Effector memory CD4-positive, alpha-beta T cell (primary cell): ENCODE measurements at regions not wholly inside any gene's neighbourhood (a gene's known extent, or its start where the extent isn't known, plus 50 kb on each side); places are given as distances from the start of the nearest gene placed in this dataset.

Experiments used
- DNase-seq, 3 donors: peaks; one replicate each; pipeline ENCODE4 v3.0.0-alpha.2; 2020
- H3K27ac ChIP-seq: 2 replicates; pipeline ENCODE4 v1.7.0; 2013; ENCODE audit warnings: mild to moderate bottlenecking, low read length, moderate library complexity; ENCODE audit not compliant: insufficient read depth, poor library complexity, severe bottlenecking
- H3K27me3 ChIP-seq: replicated peaks from 2 replicates; pipeline ENCODE4 v1.7.0; 2013; ENCODE audit warnings: mild to moderate bottlenecking, low read length; ENCODE audit not compliant: insufficient read depth, control insufficient read depth, poor library complexity, severe bottlenecking
- H3K36me3 ChIP-seq: 2 replicates; pipeline ENCODE4 v1.7.0; 2013; ENCODE audit warnings: mild to moderate bottlenecking, low read length, moderate library complexity; ENCODE audit not compliant: control insufficient read depth, insufficient read depth
- H3K4me1 ChIP-seq: 2 replicates; pipeline ENCODE4 v1.7.0; 2013; ENCODE audit warnings: low read length, mild to moderate bottlenecking; ENCODE audit not compliant: control insufficient read depth, insufficient read depth, poor library complexity, severe bottlenecking
- H3K4me3 ChIP-seq: 2 replicates; pipeline ENCODE4 v1.7.0; 2013; ENCODE audit warnings: low read length, low read depth, mild to moderate bottlenecking; ENCODE audit not compliant: insufficient read depth, poor library complexity, severe bottlenecking
- H3K9me3 ChIP-seq: 2 replicates; pipeline ENCODE4 v1.7.0; 2013; ENCODE audit warnings: mild to moderate bottlenecking, low read length, moderate library complexity; ENCODE audit not compliant: control insufficient read depth

DNA sequence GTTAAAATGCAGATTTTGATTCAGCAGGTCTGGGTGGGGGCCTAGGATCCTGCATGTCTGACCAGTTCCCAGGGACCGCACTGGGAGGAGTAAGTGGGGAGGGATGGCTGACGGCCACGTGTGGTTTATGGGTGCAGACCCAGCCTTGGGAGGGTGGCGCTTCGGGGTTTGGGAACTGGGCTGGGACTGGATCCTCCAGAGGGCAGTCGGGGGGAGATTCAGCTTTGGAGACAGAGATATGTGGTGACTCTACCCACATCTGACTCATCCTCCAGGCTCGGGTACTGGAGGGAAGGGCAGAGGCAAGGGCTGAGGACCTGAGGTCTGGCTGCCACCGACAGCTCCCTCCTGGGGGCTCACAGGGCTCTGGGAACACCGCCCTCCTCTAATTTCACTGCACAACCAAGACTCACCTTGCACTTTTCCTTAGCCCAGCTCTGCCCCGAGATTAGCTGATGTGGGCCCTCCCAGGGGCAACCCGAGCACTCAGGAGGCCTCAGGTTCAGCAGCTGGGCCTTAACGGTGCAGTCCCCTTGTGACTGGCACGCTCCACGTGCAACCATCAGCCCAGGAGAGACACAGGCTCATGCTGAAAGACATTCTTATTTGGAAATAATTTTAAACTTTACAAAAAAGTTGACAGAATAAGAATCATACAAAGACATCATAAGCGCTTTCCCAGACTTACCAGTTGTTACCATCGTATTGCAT, 172.8 kb upstream of the PMEPA1 start:
- Histone ChIP-seq H3K27me3 (no peaks in the 10 kb centered on the region), H3K27ac (no peak overlapping the region), H3K4me1 (no peaks in the 10 kb centered on the region), H3K4me3 (no peak overlapping the region), H3K9me3 (no peaks in the 10 kb centered on the region), H3K36me3 (no peaks in the 10 kb centered on the region)
- no peak for DNase-seq

DNA sequence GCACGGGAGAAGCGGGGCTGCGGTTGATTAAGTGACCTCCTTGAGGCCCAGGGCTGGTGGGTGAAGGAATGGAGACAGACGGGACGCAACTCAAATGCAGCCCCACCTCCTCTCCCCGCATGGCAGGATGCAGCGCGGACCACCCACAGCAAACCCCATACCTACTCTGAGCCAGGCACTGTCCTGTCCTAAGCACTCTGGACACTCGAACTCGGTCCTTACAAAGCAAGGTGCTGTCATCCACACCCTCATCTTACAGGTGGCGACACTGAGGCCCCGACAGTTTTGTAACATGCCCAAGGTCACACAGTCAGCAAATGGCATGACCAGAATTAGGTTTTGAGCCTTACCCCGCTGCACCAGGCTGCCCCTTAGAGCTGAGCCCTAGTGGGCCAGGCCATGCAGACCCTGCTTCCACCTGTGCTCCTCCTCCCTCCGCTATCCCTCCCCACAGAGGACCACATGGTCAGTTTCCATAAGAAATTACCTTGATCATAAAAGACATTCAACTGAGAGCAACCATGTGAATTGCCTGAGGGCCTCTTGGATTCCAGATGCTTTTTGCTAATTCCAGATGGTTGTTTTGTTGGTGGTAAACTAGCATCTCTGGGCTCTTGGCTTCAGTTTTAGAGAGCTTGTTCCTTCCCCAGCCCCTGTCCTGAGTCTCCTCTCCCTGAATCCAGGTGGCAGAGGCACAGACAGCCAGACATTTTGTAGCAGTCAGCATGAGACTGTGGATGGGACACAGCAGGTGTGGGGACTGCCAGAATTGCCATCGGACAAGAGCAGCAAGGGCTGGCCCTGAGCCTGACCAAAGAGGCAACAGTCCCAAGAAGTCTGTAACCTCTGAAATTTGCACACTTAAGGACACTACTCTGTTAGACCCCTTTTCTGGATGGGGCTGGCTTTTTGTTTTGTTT, 171.9 kb upstream of the PMEPA1 start:
- H3K9me3 ChIP-seq, result no peaks in the 10 kb centered on the region
- H3K27me3 ChIP-seq, result no peaks in the 10 kb centered on the region
- H3K36me3 ChIP-seq, result no peaks in the 10 kb centered on the region
- no peak overlapping the region for H3K4me3 ChIP-seq
- H3K4me1 ChIP-seq, result no peaks in the 10 kb centered on the region
- DNase-seq, result no peak
- no peak overlapping the region for H3K27ac ChIP-seq

DNA sequence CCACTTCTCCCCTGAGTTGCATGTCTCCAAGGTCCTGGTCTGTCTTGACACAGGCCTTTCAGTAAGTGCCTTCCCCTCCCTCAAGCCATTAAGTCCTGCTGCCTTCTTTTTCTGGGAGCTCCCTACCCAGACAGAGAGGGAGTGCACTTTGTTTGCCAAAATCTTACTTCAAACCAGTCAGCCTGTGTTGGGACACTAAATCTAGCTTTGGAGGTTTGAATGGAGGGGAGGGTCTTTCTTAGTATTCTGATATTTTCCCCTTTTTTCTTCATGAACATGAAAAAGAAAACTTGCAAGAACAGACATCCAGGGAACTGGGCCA, 170.7 kb upstream of the PMEPA1 start:
- H3K27ac ChIP-seq, result no peak overlapping the region
- no peak for DNase-seq
- no peaks in the 10 kb centered on the region for H3K36me3 ChIP-seq
- H3K4me3 ChIP-seq, result no peak overlapping the region
- H3K4me1 ChIP-seq, result no peaks in the 10 kb centered on the region
- no peaks in the 10 kb centered on the region for H3K27me3 ChIP-seq
- H3K9me3 ChIP-seq, result no peaks in the 10 kb centered on the region

DNA sequence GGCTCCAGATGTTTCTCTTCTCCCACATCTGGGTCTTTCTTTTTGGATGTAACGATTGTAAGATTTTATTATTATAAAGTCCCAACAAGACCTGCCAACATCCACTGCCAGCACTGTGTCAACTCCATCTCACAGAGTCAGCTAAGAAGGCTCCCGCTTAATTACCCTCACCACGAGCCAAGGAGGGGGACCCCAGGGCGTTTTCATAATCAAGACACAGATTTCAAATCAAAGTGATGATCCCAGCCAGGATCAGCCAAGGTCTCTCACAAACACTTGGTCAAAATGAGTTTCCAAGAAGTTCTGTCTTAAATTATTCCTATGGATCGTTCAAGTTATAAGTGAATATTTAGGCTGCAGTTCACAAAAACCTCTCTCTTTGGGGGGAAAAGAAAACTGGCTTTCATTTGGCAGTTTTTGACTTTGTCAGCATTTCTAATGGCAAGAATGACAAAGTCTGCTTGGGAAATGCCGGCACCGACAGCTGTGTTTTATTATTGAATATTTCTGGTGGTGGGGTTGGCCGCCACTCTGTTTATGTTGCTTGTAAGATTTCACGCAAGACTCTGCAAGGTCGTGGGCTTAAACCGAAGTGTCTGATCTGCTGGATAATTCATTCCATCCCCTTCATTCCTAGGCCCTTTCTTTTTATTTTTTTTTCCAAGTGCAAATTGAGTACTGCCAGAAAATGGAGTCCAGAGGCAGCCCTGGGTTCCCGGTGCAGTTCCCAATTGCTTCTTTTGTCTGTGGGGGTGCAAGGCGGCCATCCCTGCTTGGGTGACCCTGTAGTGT, 170.2 kb upstream of the PMEPA1 start:
- Histone ChIP-seq H3K27ac (no peak overlapping the region), H3K4me3 (no peak overlapping the region), H3K9me3 (no peaks in the 10 kb centered on the region), H3K4me1 (no peaks in the 10 kb centered on the region), H3K36me3 (no peaks in the 10 kb centered on the region), H3K27me3 (no peaks in the 10 kb centered on the region)
- no peak for DNase-seq

DNA sequence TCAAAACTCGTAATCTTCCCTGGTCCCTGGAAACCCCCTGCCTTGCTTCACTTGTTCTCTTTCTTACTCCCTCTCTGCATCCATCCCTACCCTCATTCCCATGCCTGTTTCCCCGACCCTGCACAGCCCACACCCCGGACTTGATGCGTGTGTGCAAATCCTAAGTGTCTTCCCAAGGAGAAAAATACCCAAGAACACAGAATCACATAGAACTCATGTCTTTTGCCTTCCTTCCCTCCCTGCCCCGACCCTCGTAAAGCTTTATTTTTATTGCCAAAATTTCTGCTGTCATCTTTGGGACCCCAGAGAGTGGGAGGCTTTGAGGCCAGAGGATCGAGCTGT, 169.6 kb upstream of the PMEPA1 start:
- H3K36me3 ChIP-seq, result no peaks in the 10 kb centered on the region
- H3K9me3 ChIP-seq, result no peaks in the 10 kb centered on the region
- no peaks in the 10 kb centered on the region for H3K4me1 ChIP-seq
- H3K27ac ChIP-seq, result no peak overlapping the region
- H3K27me3 ChIP-seq, result no peaks in the 10 kb centered on the region
- no peak for DNase-seq
- no peak overlapping the region for H3K4me3 ChIP-seq

DNA sequence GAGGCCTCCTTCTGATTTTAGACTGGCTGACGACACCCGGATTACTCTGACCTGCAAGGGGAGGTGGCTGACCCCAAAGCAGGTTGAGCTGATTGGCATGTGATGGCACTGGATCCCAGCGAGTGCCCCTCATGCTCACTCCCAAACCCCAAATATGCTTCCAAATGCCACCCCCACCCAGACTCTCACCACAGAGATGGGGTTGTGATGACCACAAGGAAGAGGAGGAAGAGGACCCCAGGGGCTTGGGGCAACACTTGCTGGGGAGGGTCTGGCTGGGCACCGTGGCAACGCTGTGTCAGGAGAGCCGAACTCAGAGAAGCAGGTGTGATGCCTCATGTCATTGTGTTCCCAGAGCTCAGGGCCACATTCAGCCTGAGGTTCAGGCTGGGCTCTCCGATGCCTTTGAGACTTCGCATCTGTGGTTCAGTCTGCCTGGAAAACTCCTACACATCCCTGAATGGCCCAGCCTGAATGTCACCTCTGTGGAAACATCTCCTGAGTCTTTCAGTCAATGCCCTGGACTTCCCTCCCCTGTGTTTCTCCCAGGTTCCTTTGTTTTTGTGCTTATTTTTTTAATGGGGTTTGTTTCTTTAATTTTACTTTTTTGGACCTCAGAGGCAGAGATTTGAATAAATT, 169.1 kb upstream of the PMEPA1 start:
- Histone ChIP-seq H3K9me3 (no peaks in the 10 kb centered on the region), H3K36me3 (no peaks in the 10 kb centered on the region), H3K27me3 (no peaks in the 10 kb centered on the region), H3K27ac (no peak overlapping the region), H3K4me3 (no peak overlapping the region), H3K4me1 (no peaks in the 10 kb centered on the region)
- no peak for DNase-seq

DNA sequence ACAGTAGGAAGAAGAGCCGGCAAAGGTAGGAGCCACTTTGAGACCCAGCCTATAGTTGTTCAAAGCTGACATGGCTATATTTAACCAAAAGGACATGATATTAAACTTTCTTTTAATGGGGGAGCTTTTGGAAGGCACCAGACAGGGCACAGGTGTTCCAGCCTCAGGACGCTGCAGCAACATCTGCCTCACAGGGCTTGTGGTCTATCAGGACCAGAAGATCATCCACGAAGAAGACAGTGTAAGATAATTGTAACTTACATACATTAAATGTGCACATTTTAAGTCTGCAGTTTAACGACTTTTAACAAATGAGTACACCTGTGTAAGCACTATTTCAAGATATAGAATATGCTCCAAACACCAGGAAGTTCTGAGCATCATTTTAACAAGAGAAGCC, 168.2 kb upstream of the PMEPA1 start:
- Histone ChIP-seq H3K27me3 (no peaks in the 10 kb centered on the region), H3K4me1 (no peaks in the 10 kb centered on the region), H3K4me3 (no peak overlapping the region), H3K36me3 (no peaks in the 10 kb centered on the region), H3K9me3 (no peaks in the 10 kb centered on the region), H3K27ac (no peak overlapping the region)
- DNase-seq, result no peak

DNA sequence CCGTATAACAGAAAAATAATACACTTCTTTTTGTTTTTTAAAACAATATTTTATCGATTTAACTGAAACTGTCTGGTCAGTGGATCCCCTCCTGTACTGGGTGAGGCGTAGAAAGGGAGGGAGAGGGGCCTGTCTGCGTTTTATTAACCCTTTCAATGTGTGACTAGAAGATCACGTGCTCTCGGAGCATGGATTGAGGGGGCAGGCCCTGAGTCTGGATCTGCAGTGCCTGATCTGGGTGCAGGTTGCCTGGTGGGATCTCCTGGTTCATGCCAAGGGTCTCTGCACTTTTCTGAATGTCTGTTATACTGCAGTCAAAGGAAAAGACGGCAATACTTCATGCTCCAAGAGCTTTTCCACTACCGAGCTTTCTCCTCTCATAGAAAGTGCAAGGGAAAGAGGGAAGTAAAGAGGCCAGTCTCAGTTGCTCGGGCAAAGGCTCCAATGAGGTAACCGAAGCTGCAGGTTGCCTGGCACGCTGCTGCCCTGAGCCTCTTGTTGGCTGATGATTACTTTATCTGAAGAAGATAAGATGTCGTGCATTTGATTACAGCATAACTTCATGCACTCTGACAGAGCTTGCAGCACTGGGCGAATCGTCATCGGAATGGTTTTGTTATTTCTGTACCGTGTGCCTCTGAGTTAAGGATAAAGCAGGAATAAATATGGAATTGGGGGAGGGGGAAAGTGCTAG, 167.5 kb upstream of the PMEPA1 start:
- DNase-seq, result no peak
- Histone ChIP-seq H3K4me1 (no peaks in the 10 kb centered on the region), H3K9me3 (no peaks in the 10 kb centered on the region), H3K27ac (no peak overlapping the region), H3K36me3 (no peaks in the 10 kb centered on the region), H3K27me3 (no peaks in the 10 kb centered on the region), H3K4me3 (no peak overlapping the region)

DNA sequence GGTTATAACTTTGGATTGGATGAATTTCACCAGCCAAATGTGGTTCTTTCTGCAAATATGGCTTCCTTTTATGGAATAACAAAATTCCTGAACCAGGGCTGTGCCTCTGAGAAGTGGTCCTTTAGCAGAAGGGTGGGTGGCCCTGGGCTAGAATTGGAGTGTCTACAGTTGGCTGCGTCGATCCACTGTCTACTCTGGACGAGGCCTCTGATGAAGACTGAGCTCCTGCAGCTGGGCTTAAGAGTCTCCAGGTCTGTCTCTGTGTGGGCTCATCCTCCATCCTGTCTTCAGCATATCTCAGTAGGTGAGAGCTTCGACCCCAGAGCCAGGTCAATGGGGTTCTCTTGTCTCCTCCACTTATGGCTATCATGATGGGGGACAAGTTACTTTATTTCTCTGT, 166.3 kb upstream of the PMEPA1 start:
- no peaks in the 10 kb centered on the region for H3K27me3 ChIP-seq
- no peak overlapping the region for H3K4me3 ChIP-seq
- no peak for DNase-seq
- H3K4me1 ChIP-seq, result no peaks in the 10 kb centered on the region
- no peaks in the 10 kb centered on the region for H3K36me3 ChIP-seq
- no peak overlapping the region for H3K27ac ChIP-seq
- no peaks in the 10 kb centered on the region for H3K9me3 ChIP-seq
